ENCODE measurements at regions not wholly inside any gene's neighbourhood (a gene's known extent, or its start where the extent isn't known, plus 50 kb on each side); places are given as distances from the start of the nearest gene placed in this dataset.

DNA sequence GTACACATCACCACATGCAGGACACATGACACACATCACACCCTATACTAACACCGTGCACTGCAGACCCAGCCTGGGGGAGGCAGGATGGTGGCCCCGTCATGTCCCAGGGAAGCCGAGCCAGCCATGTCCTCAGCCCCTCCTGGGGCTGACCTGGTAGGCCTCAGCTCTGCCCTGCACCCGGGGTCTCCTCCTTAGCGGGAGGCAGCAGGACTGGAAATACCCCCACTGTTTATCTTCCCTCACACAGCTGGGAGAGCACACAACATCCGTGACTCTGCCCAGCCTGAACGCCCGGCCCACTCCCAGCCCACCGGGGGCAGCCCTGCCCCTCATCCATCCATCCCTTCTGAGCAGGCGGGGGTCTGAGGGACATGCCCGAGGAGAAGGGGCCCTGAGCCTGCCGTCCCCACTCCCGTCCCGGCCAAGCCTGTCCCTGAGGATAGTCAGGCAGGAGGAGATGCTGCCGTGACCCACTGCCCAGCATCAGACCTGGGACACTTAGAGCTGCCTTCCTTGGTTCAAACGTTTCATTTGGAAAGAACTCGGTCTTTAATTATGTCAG lies 945.0 kb downstream of the BRD1 start:
- TF ChIP-seq JUND (IDR thresholded peaks at IDR 0.05; ENCODE audit: low read depth) = no peak
- DNase-seq (ENCODE audit: low read depth in 1 of 2, low spot score in 1 of 2) = no peak
- in situ Hi-C loops (cut with HindIII; ENCODE audit: low pct_unique_long_range_greater_than_20kb, low sequenced_read_pairs) = no loop called here

DNA sequence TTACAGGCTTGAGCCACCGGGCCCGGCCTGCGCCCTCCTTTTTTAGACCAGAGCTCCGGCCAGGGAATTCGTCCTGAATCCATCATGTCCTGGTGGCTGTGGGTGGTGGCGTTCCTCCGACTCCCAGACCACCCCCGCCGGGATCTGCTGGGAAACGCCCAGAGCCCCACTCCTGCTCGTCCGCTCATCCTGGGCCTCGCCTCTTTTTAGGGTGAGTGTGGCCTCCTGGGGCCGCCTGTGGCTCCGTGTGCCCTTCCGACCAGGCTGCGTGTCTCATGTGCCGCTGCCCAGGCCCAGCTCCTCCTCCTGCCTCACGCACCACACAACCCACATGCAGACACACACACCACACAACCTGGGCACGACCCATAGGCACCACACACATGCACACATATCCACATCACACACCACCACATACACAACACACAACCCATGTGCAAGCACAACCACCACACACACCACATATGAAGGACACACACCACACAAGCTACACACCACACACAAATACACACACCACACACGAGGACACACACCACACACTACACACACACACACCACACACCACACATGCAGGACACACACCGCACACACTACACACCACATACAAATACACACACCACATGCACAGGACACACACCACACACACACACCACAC lies 946.2 kb downstream of the BRD1 start:
- TF ChIP-seq JUND (IDR thresholded peaks at IDR 0.05; ENCODE audit: low read depth) = no peak
- in situ Hi-C loops (cut with HindIII; ENCODE audit: low pct_unique_long_range_greater_than_20kb, low sequenced_read_pairs) = no loop called here
- no peak for DNase-seq (ENCODE audit: low read depth in 1 of 2, low spot score in 1 of 2)

DNA sequence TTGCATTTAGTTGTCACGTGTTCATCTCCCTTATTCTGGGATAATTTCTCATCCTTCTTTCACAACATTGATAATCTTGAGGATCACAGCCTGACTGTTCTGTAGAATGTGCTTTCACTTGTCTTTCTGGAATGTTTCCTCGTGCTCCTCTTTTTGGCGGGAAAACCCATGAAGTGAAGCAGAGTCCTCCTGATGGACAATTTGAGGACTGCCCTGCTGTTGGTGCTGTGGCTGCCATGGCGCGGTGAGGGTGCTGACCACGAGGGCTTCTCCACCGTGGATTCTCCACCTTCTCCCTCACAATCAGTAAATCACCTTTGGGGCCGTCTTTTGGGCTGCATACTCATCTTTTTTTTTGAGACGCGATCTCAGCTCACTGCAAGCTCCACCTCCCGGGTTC lies 946.9 kb downstream of the BRD1 start:
- peak in 1 of 2 experiments; percentile 2 for DNase-seq (ENCODE audit: low read depth in 1 of 2, low spot score in 1 of 2)
- TF ChIP-seq JUND (IDR thresholded peaks at IDR 0.05; ENCODE audit: low read depth) = no peak
- in situ Hi-C loops (cut with HindIII; ENCODE audit: low pct_unique_long_range_greater_than_20kb, low sequenced_read_pairs) = no loop called here

- in situ Hi-C loops (cut with HindIII; ENCODE audit: low pct_unique_long_range_greater_than_20kb, low sequenced_read_pairs) = no loop called here
- DNase-seq (ENCODE audit: low read depth in 1 of 2, low spot score in 1 of 2) = no peak
- TF ChIP-seq JUND (IDR thresholded peaks at IDR 0.05; ENCODE audit: low read depth) = no peak
Observed at GRCh38 chr22:48876951-48877350, 950.7 kb downstream of the BRD1 start.

- no peak for TF ChIP-seq JUND (IDR thresholded peaks at IDR 0.05; ENCODE audit: low read depth)
- in situ Hi-C loops (cut with HindIII; ENCODE audit: low pct_unique_long_range_greater_than_20kb, low sequenced_read_pairs) = no loop called here
- no peak for DNase-seq (ENCODE audit: low read depth in 1 of 2, low spot score in 1 of 2)
Observed at GRCh38 chr22:48874956-48875355, 952.7 kb downstream of the BRD1 start.

- in situ Hi-C loops (cut with HindIII; ENCODE audit: low pct_unique_long_range_greater_than_20kb, low sequenced_read_pairs) = no loop called here
- DNase-seq (ENCODE audit: low read depth in 1 of 2, low spot score in 1 of 2) = no peak
- TF ChIP-seq JUND (IDR thresholded peaks at IDR 0.05; ENCODE audit: low read depth) = no peak
Observed at GRCh38 chr22:48873191-48873520, 954.5 kb downstream of the BRD1 start.

DNA sequence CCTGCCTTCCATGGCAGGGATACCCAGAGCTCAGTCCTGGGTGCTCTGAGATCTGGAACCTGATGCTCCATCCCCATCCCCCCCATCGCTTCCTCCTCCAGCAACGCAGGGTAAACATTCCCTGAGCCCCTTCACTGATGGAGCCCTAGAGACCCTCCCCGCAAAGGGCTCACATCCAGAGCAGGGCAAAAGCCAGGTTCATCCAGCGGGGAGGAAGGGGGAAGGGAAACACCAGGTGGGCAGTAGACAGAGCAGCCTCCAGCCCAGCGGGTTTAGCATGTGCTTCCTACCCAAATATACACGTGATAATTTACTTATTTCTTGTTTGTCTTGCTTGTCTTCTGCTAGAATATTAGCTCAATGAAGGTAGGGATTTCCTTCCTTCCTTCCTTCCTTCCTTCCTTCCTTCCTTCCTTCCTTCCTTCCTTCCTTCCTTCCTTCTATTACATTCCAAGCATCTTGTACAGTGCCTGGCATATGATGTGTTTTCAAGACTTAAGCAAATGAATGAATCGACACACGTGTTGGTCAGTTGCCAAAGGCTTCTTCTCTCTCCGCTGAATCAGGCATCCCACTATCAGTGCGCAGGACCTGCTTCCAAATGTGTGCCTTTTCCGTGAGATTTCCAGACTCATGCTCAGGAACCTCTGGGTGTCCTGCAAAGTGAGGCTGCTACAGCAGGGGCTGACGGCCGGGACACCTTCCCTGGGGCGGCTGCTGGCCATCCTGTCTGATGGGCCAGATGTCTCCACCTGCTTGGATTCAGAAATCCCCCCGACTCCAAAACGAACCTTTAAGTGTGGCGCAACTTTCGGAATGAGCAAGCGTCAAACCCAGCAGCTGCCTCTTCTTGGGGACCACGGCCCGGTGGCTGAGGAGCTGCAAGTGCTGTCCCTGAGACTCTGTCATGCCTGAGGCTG lies 955.1 kb downstream of the BRD1 start:
- no peak for DNase-seq (ENCODE audit: low read depth in 1 of 2, low spot score in 1 of 2)
- no peak for TF ChIP-seq JUND (IDR thresholded peaks at IDR 0.05; ENCODE audit: low read depth)
- in situ Hi-C loops (cut with HindIII; ENCODE audit: low pct_unique_long_range_greater_than_20kb, low sequenced_read_pairs) = no loop called here

DNA sequence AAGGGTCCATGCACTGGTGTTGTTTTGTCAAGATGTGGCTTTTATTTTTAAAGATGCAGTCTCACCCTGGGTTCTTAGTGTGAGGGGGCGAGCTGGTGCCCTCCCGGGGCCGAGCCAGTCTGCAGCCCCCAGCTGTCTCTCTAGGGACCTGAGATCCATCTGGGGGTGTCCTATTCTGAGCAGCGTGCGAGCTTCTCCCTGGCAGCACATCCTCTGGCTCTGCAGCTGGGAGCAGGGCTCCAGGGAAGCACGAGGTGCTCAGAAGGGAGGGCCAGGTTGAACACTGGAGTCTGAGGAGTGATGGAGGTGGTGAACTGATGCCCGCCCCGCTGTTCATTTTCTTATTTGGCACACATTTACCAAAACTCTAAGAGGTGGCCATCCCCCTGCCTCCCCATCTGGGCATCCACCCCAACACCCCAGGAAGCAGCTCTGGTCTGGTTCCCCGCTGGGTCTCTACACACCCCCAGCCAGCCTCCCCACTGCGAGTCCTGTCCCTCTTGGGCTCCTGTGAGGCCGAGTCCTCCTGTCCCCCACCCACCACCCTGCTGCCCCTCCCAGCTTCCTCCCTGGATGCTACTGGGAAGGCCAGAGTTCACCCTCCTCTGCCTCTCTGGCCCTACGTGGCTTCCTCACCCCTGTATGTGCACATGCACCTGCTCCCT lies 956.4 kb downstream of the BRD1 start:
- in situ Hi-C loops (cut with HindIII; ENCODE audit: low pct_unique_long_range_greater_than_20kb, low sequenced_read_pairs) = no loop called here
- no peak for TF ChIP-seq JUND (IDR thresholded peaks at IDR 0.05; ENCODE audit: low read depth)
- DNase-seq (ENCODE audit: low read depth in 1 of 2, low spot score in 1 of 2) = no peak

GRCh38 chr22:48870436-48870835 lies 957.2 kb downstream of the BRD1 start:
- no peak for DNase-seq (ENCODE audit: low read depth in 1 of 2, low spot score in 1 of 2)
- in situ Hi-C loops (cut with HindIII; ENCODE audit: low pct_unique_long_range_greater_than_20kb, low sequenced_read_pairs) = no loop called here
- no peak for TF ChIP-seq JUND (IDR thresholded peaks at IDR 0.05; ENCODE audit: low read depth)

DNA sequence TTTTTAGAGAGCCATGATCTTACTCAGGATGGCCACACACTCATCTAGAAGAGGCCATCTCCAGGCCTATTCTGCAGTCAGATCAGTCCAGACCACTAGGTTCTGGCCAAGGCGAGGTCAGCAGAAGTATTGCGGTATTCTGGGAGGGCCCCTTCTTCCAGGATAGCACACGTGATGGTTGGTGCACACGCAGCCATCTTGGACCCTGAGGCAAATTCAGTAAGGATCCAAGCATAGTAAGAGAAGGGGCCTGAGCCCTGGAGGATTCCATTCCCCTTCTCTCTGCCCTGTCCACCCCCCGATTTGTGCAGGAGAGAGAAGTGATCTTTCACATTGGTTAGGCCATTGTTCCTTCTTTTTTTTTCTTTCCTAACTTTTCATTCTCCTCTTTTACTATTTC lies 957.9 kb downstream of the BRD1 start:
- TF ChIP-seq JUND (IDR thresholded peaks at IDR 0.05; ENCODE audit: low read depth) = no peak
- in situ Hi-C loops (cut with HindIII; ENCODE audit: low pct_unique_long_range_greater_than_20kb, low sequenced_read_pairs) = no loop called here
- DNase-seq (ENCODE audit: low read depth in 1 of 2, low spot score in 1 of 2) = no peak

DNA sequence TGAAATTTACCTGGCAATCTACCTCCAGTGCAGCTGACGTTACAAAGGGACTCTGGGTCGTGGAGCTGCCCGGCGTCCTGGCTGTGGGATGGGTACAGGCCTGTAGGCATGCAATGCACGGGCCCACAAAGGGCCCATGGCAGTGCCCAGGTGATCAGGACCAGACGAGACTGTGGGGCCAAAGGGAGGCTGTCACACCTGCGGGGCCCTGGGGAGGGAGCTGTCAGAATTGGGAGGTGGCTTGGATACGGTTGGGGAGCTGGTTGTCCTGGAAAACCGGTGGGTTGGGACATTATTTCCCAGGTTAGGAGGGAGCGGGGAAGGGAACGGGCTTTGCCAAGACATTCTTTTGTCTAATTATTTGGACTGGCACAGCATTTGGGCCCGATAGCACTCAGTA lies 958.5 kb downstream of the BRD1 start:
- in situ Hi-C loops (cut with HindIII; ENCODE audit: low pct_unique_long_range_greater_than_20kb, low sequenced_read_pairs) = no loop called here
- TF ChIP-seq JUND (IDR thresholded peaks at IDR 0.05; ENCODE audit: low read depth) = no peak
- no peak for DNase-seq (ENCODE audit: low read depth in 1 of 2, low spot score in 1 of 2)

DNA sequence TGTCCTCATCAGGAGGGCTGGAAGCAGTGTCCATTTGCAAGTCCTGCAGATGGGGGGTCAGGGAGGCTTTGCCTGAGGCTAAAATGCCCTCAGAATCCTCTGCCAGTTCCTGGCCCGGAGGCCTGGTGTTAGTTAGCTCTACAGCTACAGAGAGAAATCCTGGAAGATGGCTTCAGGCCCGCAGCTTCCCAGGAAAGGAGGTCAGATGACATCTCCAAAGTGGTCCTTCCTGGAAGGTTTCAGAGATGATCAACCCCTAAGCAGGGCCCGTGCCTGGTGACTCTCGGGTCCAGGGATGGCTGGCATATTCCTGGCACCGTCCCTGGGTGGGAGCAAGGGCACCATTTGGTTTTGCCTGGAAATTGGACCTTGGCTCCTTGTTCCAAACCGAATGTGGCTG lies 959.1 kb downstream of the BRD1 start:
- no peak for DNase-seq (ENCODE audit: low read depth in 1 of 2, low spot score in 1 of 2)
- TF ChIP-seq JUND (IDR thresholded peaks at IDR 0.05; ENCODE audit: low read depth) = no peak
- in situ Hi-C loops (cut with HindIII; ENCODE audit: low pct_unique_long_range_greater_than_20kb, low sequenced_read_pairs) = no loop called here

- no peak for DNase-seq (ENCODE audit: low read depth in 1 of 2, low spot score in 1 of 2)
- in situ Hi-C loops (cut with HindIII; ENCODE audit: low pct_unique_long_range_greater_than_20kb, low sequenced_read_pairs) = no loop called here
- no peak for TF ChIP-seq JUND (IDR thresholded peaks at IDR 0.05; ENCODE audit: low read depth)
Observed at GRCh38 chr22:48867891-48868290, 959.8 kb downstream of the BRD1 start.
